ENCODE measurements at regions not wholly inside any gene's neighbourhood (a gene's known extent, or its start where the extent isn't known, plus 50 kb on each side); places are given as distances from the start of the nearest gene placed in this dataset.

GRCh38 chr2:41937921-41938708 lies 109.7 kb upstream of the PKDCC start:
- Histone ChIP-seq H3K4me1 (peaks cover 48% of the 10 kb centered on the region), H3K27ac (peak overlapping the region; percentile 74 to 91), H3K4me2 (0 out of 3 replicates have a peak overlapping the region, but pooled peaks have one; percentile 14), H3K9me3 (no peaks in the 10 kb centered on the region), H3K4me3 (no peak overlapping the region)
- POLR2A ChIA-PET, result no interaction called here
- DNase-seq (ENCODE audit: low read depth in 1 of 2, low spot score in 1 of 2) (peak in 1 of 2 experiments; percentile 33), FAIRE-seq (no peak), ATAC-seq (no peak)
- WGBS (ENCODE audit: missing lambda C conversion rate), result 44% methylated on average over 9 of the region's 9 CpGs
- CTCF ChIA-PET, result interaction anchor here (0.7 to 2.4 kb wide), 4 partner anchors 43 to 148 kb away, joined by 3 to 10 read pairs (median 6); no protein-coding TSS in a partner anchor
- TF ChIP-seq MYC (IDR thresholded peaks at IDR 0.05; ENCODE audit: borderline replicate concordance, low read length) (no peak), SMC3 (IDR thresholded peaks at IDR 0.05) (no peak), MAFK (IDR thresholded peaks at IDR 0.05; ENCODE audit: partially characterized antibody) (no peak), BHLHE40 (IDR thresholded peaks at IDR 0.05; ENCODE audit: low read depth, low read length) (no peak), ELK1 (IDR thresholded peaks at IDR 0.05; ENCODE audit: low read depth, low read length) (no peak)

GRCh38 chr2:41940060-41940744 lies 107.6 kb upstream of the PKDCC start:
- POLR2A ChIA-PET, result no interaction called here
- no peak overlapping the region for H3K4me3 ChIP-seq
- DNase-seq (ENCODE audit: low read depth in 1 of 2, low spot score in 1 of 2) (no peak), FAIRE-seq (no peak), ATAC-seq (no peak)
- no peaks in the 10 kb centered on the region for H3K9me3 ChIP-seq
- no peak overlapping the region for H3K4me2 ChIP-seq
- peak overlapping the region in 1 of 2 experiments; percentile 91; a peak in 3 of 6 replicates for H3K27ac ChIP-seq
- H3K4me1 ChIP-seq, result peaks cover 27% of the 10 kb centered on the region
- TF ChIP-seq BCL3 (IDR thresholded peaks at IDR 0.05), result no peak
- TF ChIP-seq PHF8 (IDR thresholded peaks at IDR 0.05; ENCODE audit: borderline replicate concordance, low read depth), result no peak
- TF ChIP-seq HEYL (CRISPR knock-in tag; IDR thresholded peaks at IDR 0.05), result no peak
- TF ChIP-seq FOSL2 (IDR thresholded peaks at IDR 0.05), result no peak
- no peak for TF ChIP-seq FOSL2 (CRISPR knock-in tag; IDR thresholded peaks at IDR 0.05)
- TF ChIP-seq, protein P1, sequence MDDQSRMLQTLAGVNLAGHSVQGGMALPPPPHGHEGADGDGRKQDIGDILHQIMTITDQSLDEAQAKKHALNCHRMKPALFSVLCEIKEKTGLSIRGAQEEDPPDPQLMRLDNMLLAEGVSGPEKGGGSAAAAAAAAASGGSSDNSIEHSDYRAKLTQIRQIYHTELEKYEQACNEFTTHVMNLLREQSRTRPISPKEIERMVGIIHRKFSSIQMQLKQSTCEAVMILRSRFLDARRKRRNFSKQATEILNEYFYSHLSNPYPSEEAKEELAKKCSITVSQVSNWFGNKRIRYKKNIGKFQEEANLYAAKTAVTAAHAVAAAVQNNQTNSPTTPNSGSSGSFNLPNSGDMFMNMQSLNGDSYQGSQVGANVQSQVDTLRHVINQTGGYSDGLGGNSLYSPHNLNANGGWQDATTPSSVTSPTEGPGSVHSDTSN (IDR thresholded peaks at IDR 0.05), result no peak
- TF ChIP-seq HOXB5 (CRISPR knock-in tag; IDR thresholded peaks at IDR 0.05), result no peak
- TF ChIP-seq EHMT2 (IDR thresholded peaks at IDR 0.05; ENCODE audit: low read depth), result no peak
- TF ChIP-seq E2F6 (IDR thresholded peaks at IDR 0.05; ENCODE audit: borderline replicate concordance, low read depth), result no peak
- TF ChIP-seq, protein P2, sequence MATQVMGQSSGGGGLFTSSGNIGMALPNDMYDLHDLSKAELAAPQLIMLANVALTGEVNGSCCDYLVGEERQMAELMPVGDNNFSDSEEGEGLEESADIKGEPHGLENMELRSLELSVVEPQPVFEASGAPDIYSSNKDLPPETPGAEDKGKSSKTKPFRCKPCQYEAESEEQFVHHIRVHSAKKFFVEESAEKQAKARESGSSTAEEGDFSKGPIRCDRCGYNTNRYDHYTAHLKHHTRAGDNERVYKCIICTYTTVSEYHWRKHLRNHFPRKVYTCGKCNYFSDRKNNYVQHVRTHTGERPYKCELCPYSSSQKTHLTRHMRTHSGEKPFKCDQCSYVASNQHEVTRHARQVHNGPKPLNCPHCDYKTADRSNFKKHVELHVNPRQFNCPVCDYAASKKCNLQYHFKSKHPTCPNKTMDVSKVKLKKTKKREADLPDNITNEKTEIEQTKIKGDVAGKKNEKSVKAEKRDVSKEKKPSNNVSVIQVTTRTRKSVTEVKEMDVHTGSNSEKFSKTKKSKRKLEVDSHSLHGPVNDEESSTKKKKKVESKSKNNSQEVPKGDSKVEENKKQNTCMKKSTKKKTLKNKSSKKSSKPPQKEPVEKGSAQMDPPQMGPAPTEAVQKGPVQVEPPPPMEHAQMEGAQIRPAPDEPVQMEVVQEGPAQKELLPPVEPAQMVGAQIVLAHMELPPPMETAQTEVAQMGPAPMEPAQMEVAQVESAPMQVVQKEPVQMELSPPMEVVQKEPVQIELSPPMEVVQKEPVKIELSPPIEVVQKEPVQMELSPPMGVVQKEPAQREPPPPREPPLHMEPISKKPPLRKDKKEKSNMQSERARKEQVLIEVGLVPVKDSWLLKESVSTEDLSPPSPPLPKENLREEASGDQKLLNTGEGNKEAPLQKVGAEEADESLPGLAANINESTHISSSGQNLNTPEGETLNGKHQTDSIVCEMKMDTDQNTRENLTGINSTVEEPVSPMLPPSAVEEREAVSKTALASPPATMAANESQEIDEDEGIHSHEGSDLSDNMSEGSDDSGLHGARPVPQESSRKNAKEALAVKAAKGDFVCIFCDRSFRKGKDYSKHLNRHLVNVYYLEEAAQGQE (IDR thresholded peaks at IDR 0.05), result no peak
- no peak for TF ChIP-seq RARB (CRISPR knock-in tag; IDR thresholded peaks at IDR 0.05)
- no peak for TF ChIP-seq CBX8 (IDR thresholded peaks at IDR 0.05)
- TF ChIP-seq ZFP36 (IDR thresholded peaks at IDR 0.05; ENCODE audit: borderline replicate concordance, partially characterized antibody), result no peak
- no peak for TF ChIP-seq MAX (IDR thresholded peaks at IDR 0.05)
- no peak for TF ChIP-seq KDM1A (IDR thresholded peaks at IDR 0.05; ENCODE audit: low read depth)
- no peak for TF ChIP-seq EP300 (IDR thresholded peaks at IDR 0.05)
- TF ChIP-seq MAFK (IDR thresholded peaks at IDR 0.05; ENCODE audit: partially characterized antibody), result no peak
- TF ChIP-seq JUNB (IDR thresholded peaks at IDR 0.05), result no peak
- no peak for TF ChIP-seq ESRRA (IDR thresholded peaks at IDR 0.05; ENCODE audit: borderline replicate concordance, low read length)
- WGBS (ENCODE audit: missing lambda C conversion rate), result 76% methylated on average over 8 of the region's 8 CpGs
- CTCF ChIA-PET, result interaction anchor here (1.4 to 2.6 kb wide), 3 partner anchors 17 to 146 kb away, joined by 3 to 6 read pairs (median 6); no protein-coding TSS in a partner anchor

All from A549 (cell line).